ENCODE measurements at regions not wholly inside any gene's neighbourhood (a gene's known extent, or its start where the extent isn't known, plus 50 kb on each side); places are given as distances from the start of the nearest gene placed in this dataset.

- TF ChIP-seq JUND (IDR thresholded peaks at IDR 0.05; ENCODE audit: low read length) (0 out of 2 replicates have a peak, but pooled peaks have one; percentile 24), HDAC2 (IDR thresholded peaks at IDR 0.05; ENCODE audit: borderline replicate concordance in 1 of 2, low read depth in 2 of 2, low read length in 2 of 2) (peak; percentile 92 to 97; a peak in 3 of 4 replicates)
Observed at GRCh38 chr2:2788076-2788475, 457.0 kb upstream of the MYT1L start (continued).

Measured in H1 (cell line).